ENCODE measurements at regions not wholly inside any gene's neighbourhood (a gene's known extent, or its start where the extent isn't known, plus 50 kb on each side); places are given as distances from the start of the nearest gene placed in this dataset.

DNA sequence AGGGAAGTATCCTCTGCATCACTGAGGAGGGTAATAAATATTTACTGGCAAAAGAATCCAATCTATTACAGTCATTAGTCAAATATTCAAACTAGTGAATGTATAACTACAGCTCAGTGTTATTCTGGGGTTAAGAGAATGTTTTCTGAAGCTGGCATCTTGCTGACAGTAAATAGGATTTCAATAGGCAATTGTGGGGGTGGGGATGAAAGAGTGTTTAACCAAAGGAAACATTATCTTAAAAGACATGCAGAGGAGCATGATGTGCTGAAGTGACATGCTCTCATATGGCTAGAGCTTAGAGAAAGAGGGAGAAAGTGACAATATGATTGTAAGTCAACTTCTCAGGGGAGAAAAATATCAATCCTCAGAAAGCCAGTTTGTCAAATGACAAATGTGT is 618.4 kb upstream of the RIOK2 start:
- TF ChIP-seq POLR2AphosphoS5 (IDR thresholded peaks at IDR 0.05; ENCODE audit: low read depth, low read length) = no peak
- TF ChIP-seq, protein P1, sequence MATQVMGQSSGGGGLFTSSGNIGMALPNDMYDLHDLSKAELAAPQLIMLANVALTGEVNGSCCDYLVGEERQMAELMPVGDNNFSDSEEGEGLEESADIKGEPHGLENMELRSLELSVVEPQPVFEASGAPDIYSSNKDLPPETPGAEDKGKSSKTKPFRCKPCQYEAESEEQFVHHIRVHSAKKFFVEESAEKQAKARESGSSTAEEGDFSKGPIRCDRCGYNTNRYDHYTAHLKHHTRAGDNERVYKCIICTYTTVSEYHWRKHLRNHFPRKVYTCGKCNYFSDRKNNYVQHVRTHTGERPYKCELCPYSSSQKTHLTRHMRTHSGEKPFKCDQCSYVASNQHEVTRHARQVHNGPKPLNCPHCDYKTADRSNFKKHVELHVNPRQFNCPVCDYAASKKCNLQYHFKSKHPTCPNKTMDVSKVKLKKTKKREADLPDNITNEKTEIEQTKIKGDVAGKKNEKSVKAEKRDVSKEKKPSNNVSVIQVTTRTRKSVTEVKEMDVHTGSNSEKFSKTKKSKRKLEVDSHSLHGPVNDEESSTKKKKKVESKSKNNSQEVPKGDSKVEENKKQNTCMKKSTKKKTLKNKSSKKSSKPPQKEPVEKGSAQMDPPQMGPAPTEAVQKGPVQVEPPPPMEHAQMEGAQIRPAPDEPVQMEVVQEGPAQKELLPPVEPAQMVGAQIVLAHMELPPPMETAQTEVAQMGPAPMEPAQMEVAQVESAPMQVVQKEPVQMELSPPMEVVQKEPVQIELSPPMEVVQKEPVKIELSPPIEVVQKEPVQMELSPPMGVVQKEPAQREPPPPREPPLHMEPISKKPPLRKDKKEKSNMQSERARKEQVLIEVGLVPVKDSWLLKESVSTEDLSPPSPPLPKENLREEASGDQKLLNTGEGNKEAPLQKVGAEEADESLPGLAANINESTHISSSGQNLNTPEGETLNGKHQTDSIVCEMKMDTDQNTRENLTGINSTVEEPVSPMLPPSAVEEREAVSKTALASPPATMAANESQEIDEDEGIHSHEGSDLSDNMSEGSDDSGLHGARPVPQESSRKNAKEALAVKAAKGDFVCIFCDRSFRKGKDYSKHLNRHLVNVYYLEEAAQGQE (IDR thresholded peaks at IDR 0.05; ENCODE audit: insufficient read depth in 1 of 2, low read depth in 2 of 2, low read length in 2 of 2) = no peak
- TF ChIP-seq SIN3A (IDR thresholded peaks at IDR 0.05; ENCODE audit: borderline replicate concordance, insufficient read depth, low read length) = no peak
- no peak for TF ChIP-seq TAF1 (IDR thresholded peaks at IDR 0.05; ENCODE audit: borderline replicate concordance, insufficient read depth, low read length)
- TF ChIP-seq FOXP2 (optimal IDR thresholded peaks at IDR 0.05; ENCODE audit: borderline replicate concordance, extremely low read depth, extremely low read length, insufficient read depth) = no peak
